CD4-positive, alpha-beta T cell (primary cell): ENCODE measurements at regions not wholly inside any gene's neighbourhood (a gene's known extent, or its start where the extent isn't known, plus 50 kb on each side); places are given as distances from the start of the nearest gene placed in this dataset.
"Not testable (repeated sequence)": the region's sequence is repeated elsewhere in the genome, so short reads cannot be mapped to it uniquely, and the experiment has no call there.

ENCODE experiments used
- ATAC-seq: fragments of 200-7000 bp; cut with Tn5 transposase; one replicate; pipeline ENCODE4 v1.10.0; 2022; ENCODE audit warnings: mild to moderate bottlenecking; ENCODE audit not compliant: poor library complexity
- CTCF ChIA-PET: fragments of 350-600 bp; sonication (Branson Sonifier 250); formaldehyde crosslinking; loops from one replicate; lab custom pipeline; 2021; ENCODE audit warnings: antibody characterized with exemption, inconsistent platforms; lab: Charles Lee
- POLR2A ChIA-PET: fragments of 350-600 bp; sonication (Branson Sonifier 250); formaldehyde crosslinking; loops from one replicate; lab custom pipeline; 2021; ENCODE audit warnings: antibody characterized with exemption, inconsistent platforms; lab: Charles Lee
- DNase-seq, 14 experiments: peaks; one replicate each; pipeline ENCODE4 v3.0.0-alpha.2; 2013 to 2020; ENCODE audit warnings: mixed read lengths in 2 of 14
- H3K27ac ChIP-seq, 2 donors: one replicate each; pipeline versions ENCODE4 v1.5.1 to v1.7.0; 2013; ENCODE audit warnings: low read length in 2 of 2, low read depth in 1 of 2, mild to moderate bottlenecking in 1 of 2
- H3K27me3 ChIP-seq, 2 experiments: 1 replicate in 1 of 2; 2 replicates in 1 of 2; pipeline versions ENCODE4 v1.6.1 to v1.7.0; 2013; ENCODE audit warnings: low read length in 2 of 2, control low read depth in 1 of 2, mild to moderate bottlenecking in 1 of 2, moderate library complexity in 1 of 2; ENCODE audit not compliant: insufficient read depth in 2 of 2, control insufficient read depth in 1 of 2
- H3K36me3 ChIP-seq: one replicate; pipeline ENCODE4 v1.6.1; 2013; ENCODE audit warnings: low read length, control low read depth; ENCODE audit not compliant: insufficient read depth
- H3K4me1 ChIP-seq: one replicate; pipeline ENCODE4 v1.6.1; 2013; ENCODE audit warnings: low read length, control low read depth; ENCODE audit not compliant: insufficient read depth
- H3K4me3 ChIP-seq: one replicate; pipeline ENCODE4 v1.5.1; 2013; ENCODE audit warnings: mild to moderate bottlenecking, low read length, moderate library complexity
- H3K9me3 ChIP-seq, 2 experiments: 1 replicate in 1 of 2; 2 replicates in 1 of 2; pipeline versions ENCODE4 v1.6.1 to v1.7.0; 2013; ENCODE audit warnings: low read length in 2 of 2, mild to moderate bottlenecking in 2 of 2, control low read depth in 1 of 2, moderate library complexity in 1 of 2; ENCODE audit not compliant: control insufficient read depth in 1 of 2, insufficient read depth in 1 of 2
- H3K27ac Mint-ChIP-seq: one replicate; pipeline ENCODE4 v1.8.0; 2020; ENCODE audit warnings: mixed read lengths
- H3K27me3 Mint-ChIP-seq: one replicate; pipeline ENCODE4 v1.8.0; 2021; ENCODE audit warnings: mixed read lengths
- H3K36me3 Mint-ChIP-seq: one replicate; pipeline ENCODE4 v1.8.0; 2021; ENCODE audit warnings: low read depth, mixed read lengths
- H3K4me1 Mint-ChIP-seq: one replicate; pipeline ENCODE4 v1.8.0; 2021; ENCODE audit warnings: low read depth, mixed read lengths
- H3K4me3 Mint-ChIP-seq: one replicate; pipeline ENCODE4 v1.8.0; 2020; ENCODE audit warnings: mild to moderate bottlenecking, mixed read lengths
- H3K9me3 Mint-ChIP-seq: one replicate; pipeline ENCODE4 v1.8.0; 2020; ENCODE audit warnings: mixed read lengths
- CTCF ChIP-seq: fragments of 200-600 bp; IDR thresholded peaks from one replicate; pipeline ENCODE4 v1.8.0; 2022; ENCODE audit warnings: antibody characterized with exemption, mild to moderate bottlenecking
- intact Hi-C, 2 experiments: fragments of 100-400 bp; cut with DNase I in 1 of 2; cut with micrococcal nuclease in 1 of 2; formaldehyde crosslinking; loops; one replicate each; pipeline versions ENCODE4 v1.15.1 to v1.9.0; 2023 to 2025; cut with DNase I, micrococcal nuclease

- H3K4me3 Mint-ChIP-seq, result no peak overlapping the region
- Histone ChIP-seq H3K27ac (no peak overlapping the region), H3K36me3 (no peaks in the 10 kb centered on the region), H3K4me3 (no peak overlapping the region), H3K4me1 (no peaks in the 10 kb centered on the region), H3K27me3 (peaks cover 0 to 7% of the 10 kb centered on the region in 2 experiments), H3K9me3 (no peaks in the 10 kb centered on the region)
- intact Hi-C loops, result no loop called here
- H3K27ac Mint-ChIP-seq, result no peak overlapping the region
- CTCF ChIA-PET, result interaction anchor here (0.6 kb wide), 1 partner anchor 11 kb away, joined by 3 read pairs; no protein-coding TSS in a partner anchor
- H3K36me3 Mint-ChIP-seq, result no peaks in the 10 kb centered on the region
- H3K9me3 Mint-ChIP-seq, result no peaks in the 10 kb centered on the region
- no peak for DNase-seq
- TF ChIP-seq CTCF, result no peak
- H3K4me1 Mint-ChIP-seq, result no peaks in the 10 kb centered on the region
- POLR2A ChIA-PET, result no interaction called here
- ATAC-seq, result no peak
- peaks cover 49% of the 10 kb centered on the region for H3K27me3 Mint-ChIP-seq
Observed at GRCh38 chr1:38153066-38153777, 106.6 kb upstream of the POU3F1 start.

GRCh38 chr1:38152351-38153065 is 105.9 kb upstream of the POU3F1 start:
- Histone ChIP-seq H3K36me3 (no peaks in the 10 kb centered on the region), H3K4me3 (no peak overlapping the region), H3K27ac (no peak overlapping the region), H3K4me1 (no peaks in the 10 kb centered on the region), H3K9me3 (no peaks in the 10 kb centered on the region), H3K27me3 (peaks cover 0 to 7% of the 10 kb centered on the region in 2 experiments)
- H3K4me3 Mint-ChIP-seq, result no peak overlapping the region
- no peak for TF ChIP-seq CTCF
- ChIA-PET POLR2A (no interaction called here), CTCF (interaction anchor here (0.6 kb wide), 1 partner anchor 11 kb away, joined by 3 read pairs; no protein-coding TSS in a partner anchor)
- no peaks in the 10 kb centered on the region for H3K9me3 Mint-ChIP-seq
- no peaks in the 10 kb centered on the region for H3K36me3 Mint-ChIP-seq
- no peak for ATAC-seq
- no peak for DNase-seq
- H3K27ac Mint-ChIP-seq, result no peak overlapping the region
- peaks cover 45% of the 10 kb centered on the region for H3K27me3 Mint-ChIP-seq
- intact Hi-C loops, result no loop called here
- no peaks in the 10 kb centered on the region for H3K4me1 Mint-ChIP-seq

- no peak for ATAC-seq
- no peak for TF ChIP-seq CTCF
- no peak for DNase-seq
- intact Hi-C loops, result no loop called here
- peaks cover 0 to 7% of the 10 kb centered on the region in 2 experiments for H3K27me3 ChIP-seq
- ChIA-PET CTCF (no interaction called here), POLR2A (no interaction called here)
- no peak overlapping the region for H3K27ac Mint-ChIP-seq
- H3K9me3 ChIP-seq, result no peaks in the 10 kb centered on the region
- no peaks in the 10 kb centered on the region for H3K36me3 Mint-ChIP-seq
- no peaks in the 10 kb centered on the region for H3K4me1 Mint-ChIP-seq
- H3K27me3 Mint-ChIP-seq, result peaks cover 41% of the 10 kb centered on the region
- no peak overlapping the region for H3K4me3 Mint-ChIP-seq
- no peak overlapping the region for H3K4me3 ChIP-seq
- no peaks in the 10 kb centered on the region for H3K36me3 ChIP-seq
- H3K4me1 ChIP-seq, result no peaks in the 10 kb centered on the region
- no peaks in the 10 kb centered on the region for H3K9me3 Mint-ChIP-seq
- no peak overlapping the region for H3K27ac ChIP-seq
Observed at GRCh38 chr1:38151399-38151798, 104.8 kb upstream of the POU3F1 start.

GRCh38 chr1:38146079-38146478 is 99.5 kb upstream of the POU3F1 start:
- H3K36me3 Mint-ChIP-seq, H3K36me3 ChIP-seq, H3K4me1 Mint-ChIP-seq, H3K27ac Mint-ChIP-seq, CTCF ChIA-PET, DNase-seq, intact Hi-C loops, POLR2A ChIA-PET, ATAC-seq, H3K9me3 Mint-ChIP-seq, H3K4me1 ChIP-seq, H3K4me3 Mint-ChIP-seq, H3K9me3 ChIP-seq, H3K27ac ChIP-seq, H3K4me3 ChIP-seq: not testable (repeated sequence)
- peaks cover 5 to 14% of the 10 kb centered on the region in 2 experiments for H3K27me3 ChIP-seq
- H3K27me3 Mint-ChIP-seq, result peaks cover 27% of the 10 kb centered on the region
